ENCODE measurements at regions not wholly inside any gene's neighbourhood (a gene's known extent, or its start where the extent isn't known, plus 50 kb on each side); places are given as distances from the start of the nearest gene placed in this dataset.

GRCh38 chr10:43949351-43949750 is 300.7 kb upstream of the ZNF32 start:
- DNase-seq: no peak
- no peaks in the 10 kb centered on the region for H3K4me1 ChIP-seq
- H3K36me3 ChIP-seq: no peaks in the 10 kb centered on the region
- no peak overlapping the region for H3K27ac ChIP-seq
- no peak for TF ChIP-seq POLR2A (IDR thresholded peaks at IDR 0.05)
- TF ChIP-seq CTCF (IDR thresholded peaks at IDR 0.05): no peak
- H3K27me3 ChIP-seq: no peaks in the 10 kb centered on the region
- no peaks in the 10 kb centered on the region for H3K9me3 ChIP-seq
- no peak overlapping the region for H3K4me3 ChIP-seq

GRCh38 chr10:43946445-43946844 is 297.8 kb upstream of the ZNF32 start:
- no peak for DNase-seq
- TF ChIP-seq POLR2A (IDR thresholded peaks at IDR 0.05) (no peak), CTCF (IDR thresholded peaks at IDR 0.05) (no peak)

GRCh38 chr10:43945908-43946307 is 297.2 kb upstream of the ZNF32 start:
- Histone ChIP-seq H3K9me3 (no peaks in the 10 kb centered on the region), H3K27ac (no peak overlapping the region), H3K4me3 (no peak overlapping the region), H3K4me1 (no peaks in the 10 kb centered on the region), H3K27me3 (no peaks in the 10 kb centered on the region), H3K36me3 (no peaks in the 10 kb centered on the region)
- DNase-seq: no peak
- no peak for TF ChIP-seq CTCF (IDR thresholded peaks at IDR 0.05)
- TF ChIP-seq POLR2A (IDR thresholded peaks at IDR 0.05): no peak

More at GRCh38 chr10:43946445-43946844, 297.8 kb upstream of the ZNF32 start:
- Histone ChIP-seq H3K27me3 (no peaks in the 10 kb centered on the region), H3K4me1 (no peaks in the 10 kb centered on the region), H3K36me3 (no peaks in the 10 kb centered on the region), H3K27ac (no peak overlapping the region), H3K4me3 (no peak overlapping the region), H3K9me3 (no peaks in the 10 kb centered on the region)

- Histone ChIP-seq H3K4me3 (no peak overlapping the region), H3K9me3 (no peaks in the 10 kb centered on the region), H3K27me3 (no peaks in the 10 kb centered on the region), H3K27ac (no peak overlapping the region), H3K36me3 (no peaks in the 10 kb centered on the region), H3K4me1 (no peaks in the 10 kb centered on the region)
- TF ChIP-seq CTCF (IDR thresholded peaks at IDR 0.05) (no peak), POLR2A (IDR thresholded peaks at IDR 0.05) (no peak)
- DNase-seq: no peak
Observed at GRCh38 chr10:43945094-43945730, 296.5 kb upstream of the ZNF32 start.

GRCh38 chr10:43944381-43945093 is 295.9 kb upstream of the ZNF32 start:
- H3K4me3 ChIP-seq: no peak overlapping the region
- no peaks in the 10 kb centered on the region for H3K36me3 ChIP-seq
- no peak overlapping the region for H3K27ac ChIP-seq
- no peaks in the 10 kb centered on the region for H3K9me3 ChIP-seq
- no peak for DNase-seq
- H3K4me1 ChIP-seq: no peaks in the 10 kb centered on the region
- TF ChIP-seq CTCF (IDR thresholded peaks at IDR 0.05) (no peak), POLR2A (IDR thresholded peaks at IDR 0.05) (no peak)
- H3K27me3 ChIP-seq: no peaks in the 10 kb centered on the region
